Type B pancreatic cell (in vitro differentiated cells): ENCODE measurements at regions not wholly inside any gene's neighbourhood (a gene's known extent, or its start where the extent isn't known, plus 50 kb on each side); places are given as distances from the start of the nearest gene placed in this dataset.

ENCODE experiments used
- DNase-seq: peaks from one replicate; pipeline ENCODE4 v3.0.0; 2021; ENCODE audit warnings: mixed read lengths; ENCODE audit not compliant: unreplicated experiment; ENCODE audit errors: extremely low spot score
- H3K27ac Mint-ChIP-seq: 2 replicates; pipeline ENCODE4 v1.8.0; 2021; ENCODE audit warnings: mild to moderate bottlenecking, mixed read lengths
- H3K27me3 Mint-ChIP-seq: 2 replicates; pipeline ENCODE4 v1.8.0; 2021; ENCODE audit warnings: mixed read lengths
- H3K36me3 Mint-ChIP-seq: 2 replicates; pipeline ENCODE4 v1.8.0; 2021; ENCODE audit warnings: mixed read lengths
- H3K4me1 Mint-ChIP-seq: one replicate; pipeline ENCODE4 v1.8.0; 2021; ENCODE audit warnings: mixed read lengths; ENCODE audit not compliant: unreplicated experiment
- H3K4me3 Mint-ChIP-seq: 2 replicates; pipeline ENCODE4 v1.8.0; 2021; ENCODE audit warnings: mild to moderate bottlenecking, mixed read lengths
- H3K9me3 Mint-ChIP-seq: 2 replicates; pipeline ENCODE4 v1.8.0; 2021; ENCODE audit warnings: mixed read lengths
- TF ChIP-seq, protein P1 (sequence below): fragments of 200-600 bp; sonication (generic); conservative IDR thresholded peaks from 2 replicates; pipeline ENCODE4 v1.5.0; 2021; ENCODE audit warnings: antibody characterized with exemption, mild to moderate bottlenecking

DNA sequence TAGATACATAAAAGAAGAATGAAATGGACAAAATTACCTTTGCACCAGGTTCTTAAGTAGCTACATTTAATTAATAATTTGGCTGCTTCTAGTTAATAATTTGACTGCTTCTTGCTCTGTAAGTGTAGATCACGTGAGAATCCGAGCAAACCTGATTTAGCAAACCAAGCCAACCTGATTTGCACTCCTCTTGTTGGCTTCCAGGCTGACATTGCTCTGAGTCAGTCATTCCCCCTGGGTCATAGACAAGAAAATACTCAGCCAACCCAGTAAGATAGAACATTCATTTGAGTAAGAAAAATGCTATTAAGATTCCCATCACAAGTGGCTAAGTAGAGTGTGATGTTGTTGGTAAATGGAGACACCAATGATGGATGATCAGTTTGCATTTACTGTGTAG is 304.1 kb downstream of the C11orf87 start:
- peaks cover 2% of the 10 kb centered on the region for H3K27me3 Mint-ChIP-seq
- no peak overlapping the region for H3K27ac Mint-ChIP-seq
- H3K4me1 Mint-ChIP-seq, result no peaks in the 10 kb centered on the region
- no peak overlapping the region for H3K4me3 Mint-ChIP-seq
- H3K9me3 Mint-ChIP-seq, result no peaks in the 10 kb centered on the region
- no peak for DNase-seq
- TF ChIP-seq, protein P1, sequence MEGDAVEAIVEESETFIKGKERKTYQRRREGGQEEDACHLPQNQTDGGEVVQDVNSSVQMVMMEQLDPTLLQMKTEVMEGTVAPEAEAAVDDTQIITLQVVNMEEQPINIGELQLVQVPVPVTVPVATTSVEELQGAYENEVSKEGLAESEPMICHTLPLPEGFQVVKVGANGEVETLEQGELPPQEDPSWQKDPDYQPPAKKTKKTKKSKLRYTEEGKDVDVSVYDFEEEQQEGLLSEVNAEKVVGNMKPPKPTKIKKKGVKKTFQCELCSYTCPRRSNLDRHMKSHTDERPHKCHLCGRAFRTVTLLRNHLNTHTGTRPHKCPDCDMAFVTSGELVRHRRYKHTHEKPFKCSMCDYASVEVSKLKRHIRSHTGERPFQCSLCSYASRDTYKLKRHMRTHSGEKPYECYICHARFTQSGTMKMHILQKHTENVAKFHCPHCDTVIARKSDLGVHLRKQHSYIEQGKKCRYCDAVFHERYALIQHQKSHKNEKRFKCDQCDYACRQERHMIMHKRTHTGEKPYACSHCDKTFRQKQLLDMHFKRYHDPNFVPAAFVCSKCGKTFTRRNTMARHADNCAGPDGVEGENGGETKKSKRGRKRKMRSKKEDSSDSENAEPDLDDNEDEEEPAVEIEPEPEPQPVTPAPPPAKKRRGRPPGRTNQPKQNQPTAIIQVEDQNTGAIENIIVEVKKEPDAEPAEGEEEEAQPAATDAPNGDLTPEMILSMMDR, result no peak
- no peaks in the 10 kb centered on the region for H3K36me3 Mint-ChIP-seq

DNA sequence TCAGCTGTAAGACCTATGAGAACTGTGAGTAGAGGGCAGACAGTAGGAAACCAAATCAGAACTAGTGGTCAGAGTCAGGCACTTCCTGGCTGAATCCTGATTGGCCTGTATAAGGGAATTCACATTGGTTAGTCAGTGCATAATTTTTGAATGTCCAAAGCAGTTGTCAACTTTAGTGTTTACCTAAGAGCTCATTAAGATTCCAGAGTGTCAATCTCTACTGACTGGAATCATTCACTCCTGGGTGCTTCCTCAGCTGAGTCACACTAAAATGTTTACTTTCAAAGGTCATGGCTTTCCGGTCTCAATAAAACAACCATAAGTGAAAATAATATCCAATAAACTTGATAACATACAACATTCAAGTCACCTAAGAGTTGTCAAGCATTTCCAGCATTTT is 306.1 kb downstream of the C11orf87 start:
- Mint-ChIP-seq H3K9me3 (no peaks in the 10 kb centered on the region), H3K4me3 (no peak overlapping the region), H3K36me3 (no peaks in the 10 kb centered on the region), H3K27me3 (peaks cover 3% of the 10 kb centered on the region), H3K27ac (no peak overlapping the region), H3K4me1 (no peaks in the 10 kb centered on the region)
- DNase-seq, result no peak
- TF ChIP-seq, protein P1, result no peak

DNA sequence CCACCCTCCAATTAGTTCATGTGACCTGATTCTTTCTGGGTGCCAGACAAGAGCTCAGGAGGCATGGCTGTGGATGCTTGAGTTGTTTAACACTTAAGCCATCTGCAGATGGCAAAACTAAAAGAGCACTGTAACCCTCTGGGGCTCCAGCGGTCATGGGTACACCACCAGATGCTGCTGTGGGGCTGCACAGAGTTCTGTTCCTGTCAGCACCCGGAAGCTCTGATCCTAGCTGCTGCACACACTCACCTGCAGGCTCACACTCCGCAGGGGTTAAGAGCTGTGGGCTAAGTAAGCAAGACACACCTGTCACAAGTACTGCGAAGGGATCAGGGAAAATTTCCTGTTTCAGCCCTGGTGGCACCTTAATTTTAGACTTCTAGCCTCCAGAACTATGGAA is 307.8 kb downstream of the C11orf87 start:
- DNase-seq, result no peak
- Mint-ChIP-seq H3K27ac (no peak overlapping the region), H3K27me3 (peaks cover 3% of the 10 kb centered on the region), H3K4me3 (no peak overlapping the region), H3K4me1 (peaks cover 8% of the 10 kb centered on the region), H3K9me3 (no peaks in the 10 kb centered on the region), H3K36me3 (no peaks in the 10 kb centered on the region)
- TF ChIP-seq, protein P1, result no peak

DNA sequence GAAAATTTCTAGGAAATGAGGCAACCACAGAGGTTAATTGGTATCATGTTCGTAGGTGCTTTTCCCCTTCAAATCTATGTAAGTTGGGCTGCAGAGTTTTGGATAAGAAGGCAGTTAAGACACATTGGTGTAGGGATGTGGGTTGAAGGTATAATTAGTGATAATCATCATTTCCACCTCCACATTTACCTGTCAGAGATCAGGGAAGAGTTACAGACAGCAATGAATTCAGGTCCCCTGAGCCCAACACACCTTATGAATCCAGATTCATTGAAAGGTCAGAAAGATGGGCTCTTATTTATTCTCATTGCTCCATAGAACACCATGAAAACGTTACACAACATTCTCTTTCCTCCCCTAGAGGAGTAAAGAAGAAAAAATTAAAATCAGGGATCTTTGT is 308.7 kb downstream of the C11orf87 start:
- Mint-ChIP-seq H3K36me3 (no peaks in the 10 kb centered on the region), H3K27ac (no peak overlapping the region), H3K9me3 (no peaks in the 10 kb centered on the region), H3K27me3 (peaks cover 3% of the 10 kb centered on the region), H3K4me3 (no peak overlapping the region), H3K4me1 (peaks cover 8% of the 10 kb centered on the region)
- no peak for DNase-seq
- TF ChIP-seq, protein P1, result no peak

DNA sequence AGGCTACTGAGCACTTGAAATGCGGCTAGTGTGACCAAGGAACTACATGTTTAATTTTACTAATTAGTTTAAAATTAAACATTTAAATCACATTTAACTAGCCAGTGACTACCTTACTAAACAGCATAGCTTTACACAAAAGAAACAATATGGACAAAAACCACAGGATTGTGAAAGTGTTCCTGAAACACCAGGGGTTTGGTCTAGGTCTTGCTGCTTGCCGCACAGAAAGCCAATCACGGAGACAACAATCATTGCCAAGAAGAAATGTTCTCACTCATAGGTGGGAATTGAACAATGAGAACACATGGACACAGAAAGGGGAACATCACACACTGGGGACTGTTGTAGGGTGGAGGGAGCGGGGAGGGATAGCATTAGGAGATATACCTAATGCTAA is 309.5 kb downstream of the C11orf87 start:
- H3K27ac Mint-ChIP-seq, result no peak overlapping the region
- no peak overlapping the region for H3K4me3 Mint-ChIP-seq
- no peak for DNase-seq
- H3K27me3 Mint-ChIP-seq, result peaks cover 3% of the 10 kb centered on the region
- H3K36me3 Mint-ChIP-seq, result no peaks in the 10 kb centered on the region
- TF ChIP-seq, protein P1, result no peak
- H3K4me1 Mint-ChIP-seq, result peaks cover 8% of the 10 kb centered on the region
- H3K9me3 Mint-ChIP-seq, result no peaks in the 10 kb centered on the region

DNA sequence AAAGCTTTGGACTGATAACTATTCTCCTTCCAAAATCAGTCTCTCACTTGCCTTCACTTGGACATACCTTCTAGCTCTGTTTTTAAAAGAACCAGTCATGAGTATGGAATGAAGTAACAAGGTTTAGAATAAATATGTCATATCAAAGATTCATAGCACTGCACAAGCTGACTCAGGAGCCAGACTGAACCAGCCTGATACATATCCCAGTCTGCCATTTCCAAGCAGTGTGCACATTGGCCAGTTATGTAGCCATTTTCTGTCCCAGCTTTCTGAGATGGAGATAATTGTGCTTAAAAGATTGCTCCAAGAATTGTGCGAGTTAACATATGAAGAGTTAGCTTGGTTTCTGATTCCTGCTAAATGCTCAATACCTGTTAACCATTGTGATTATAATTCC is 311.3 kb downstream of the C11orf87 start:
- TF ChIP-seq, protein P1, result no peak
- no peak overlapping the region for H3K4me3 Mint-ChIP-seq
- H3K27ac Mint-ChIP-seq, result no peak overlapping the region
- no peaks in the 10 kb centered on the region for H3K9me3 Mint-ChIP-seq
- peaks cover 8% of the 10 kb centered on the region for H3K4me1 Mint-ChIP-seq
- peaks cover 3% of the 10 kb centered on the region for H3K27me3 Mint-ChIP-seq
- DNase-seq, result no peak
- H3K36me3 Mint-ChIP-seq, result no peaks in the 10 kb centered on the region
